ENCODE measurements at regions not wholly inside any gene's neighbourhood (a gene's known extent, or its start where the extent isn't known, plus 50 kb on each side); places are given as distances from the start of the nearest gene placed in this dataset.

- WGBS = 69% methylated on average over 3 of the region's 3 CpGs
- Histone ChIP-seq H3K4me1 (replicated peaks) (no peaks in the 10 kb centered on the region), H3K27me3 (replicated peaks; ENCODE audit: insufficient read depth) (no peaks in the 10 kb centered on the region), H3K4me3 (no peak overlapping the region), H3K27ac (no peak overlapping the region), H3K9me3 (no peaks in the 10 kb centered on the region), H3K36me3 (no peaks in the 10 kb centered on the region)
- TF ChIP-seq POLR2A (IDR thresholded peaks at IDR 0.05) = no peak
- TF ChIP-seq CTCF (IDR thresholded peaks at IDR 0.05) = no peak
- TF ChIP-seq POLR2AphosphoS5 (IDR thresholded peaks at IDR 0.05) = no peak
- intact Hi-C loops (cut with DNase I) = no loop called here
- no peak for DNase-seq (ENCODE audit: low spot score)
Measured at GRCh38 chr3:102034639-102035451, 185.5 kb downstream of the NFKBIZ start.

- Histone ChIP-seq H3K36me3 (no peaks in the 10 kb centered on the region), H3K4me3 (no peak overlapping the region), H3K4me1 (replicated peaks) (no peaks in the 10 kb centered on the region), H3K9me3 (no peaks in the 10 kb centered on the region), H3K27me3 (replicated peaks; ENCODE audit: insufficient read depth) (no peaks in the 10 kb centered on the region), H3K27ac (no peak overlapping the region)
- DNase-seq (ENCODE audit: low spot score) = no peak
- 92% methylated on average over 2 of the region's 2 CpGs for WGBS
- intact Hi-C loops (cut with DNase I) = no loop called here
- TF ChIP-seq POLR2AphosphoS5 (IDR thresholded peaks at IDR 0.05) (no peak), CTCF (IDR thresholded peaks at IDR 0.05) (no peak), POLR2A (IDR thresholded peaks at IDR 0.05) (no peak)
Measured at GRCh38 chr3:102036017-102036416, 186.7 kb downstream of the NFKBIZ start.

- Histone ChIP-seq H3K36me3 (no peaks in the 10 kb centered on the region), H3K27ac (no peak overlapping the region), H3K27me3 (replicated peaks; ENCODE audit: insufficient read depth) (no peaks in the 10 kb centered on the region), H3K4me3 (no peak overlapping the region), H3K9me3 (no peaks in the 10 kb centered on the region), H3K4me1 (replicated peaks) (no peaks in the 10 kb centered on the region)
- intact Hi-C loops (cut with DNase I) = no loop called here
- no peak for DNase-seq (ENCODE audit: low spot score)
- 67% methylated on average over 1 of the region's 1 CpG for WGBS
- TF ChIP-seq POLR2A (IDR thresholded peaks at IDR 0.05) = no peak
- no peak for TF ChIP-seq CTCF (IDR thresholded peaks at IDR 0.05)
Measured at GRCh38 chr3:102036472-102036871, 187.2 kb downstream of the NFKBIZ start.

- no peak overlapping the region for H3K27ac ChIP-seq
- intact Hi-C loops (cut with DNase I) = no loop called here
Measured at GRCh38 chr3:102037209-102037608, 187.9 kb downstream of the NFKBIZ start.

More at GRCh38 chr3:102037209-102037608, 187.9 kb downstream of the NFKBIZ start:
- DNase-seq (ENCODE audit: low spot score) = no peak
- no peaks in the 10 kb centered on the region for H3K36me3 ChIP-seq
- WGBS = 36% methylated on average over 2 of the region's 2 CpGs
- no peaks in the 10 kb centered on the region for H3K27me3 ChIP-seq (replicated peaks; ENCODE audit: insufficient read depth)
- TF ChIP-seq CTCF (IDR thresholded peaks at IDR 0.05) = no peak
- no peak for TF ChIP-seq POLR2A (IDR thresholded peaks at IDR 0.05)
- TF ChIP-seq POLR2AphosphoS5 (IDR thresholded peaks at IDR 0.05) = no peak
- no peaks in the 10 kb centered on the region for H3K4me1 ChIP-seq (replicated peaks)
- no peak overlapping the region for H3K4me3 ChIP-seq
- H3K9me3 ChIP-seq = no peaks in the 10 kb centered on the region
